ENCODE measurements at regions not wholly inside any gene's neighbourhood (a gene's known extent, or its start where the extent isn't known, plus 50 kb on each side); places are given as distances from the start of the nearest gene placed in this dataset.
A peak's percentile ranks its signal among the peaks of the same experiment; 100 is the strongest.

DNA sequence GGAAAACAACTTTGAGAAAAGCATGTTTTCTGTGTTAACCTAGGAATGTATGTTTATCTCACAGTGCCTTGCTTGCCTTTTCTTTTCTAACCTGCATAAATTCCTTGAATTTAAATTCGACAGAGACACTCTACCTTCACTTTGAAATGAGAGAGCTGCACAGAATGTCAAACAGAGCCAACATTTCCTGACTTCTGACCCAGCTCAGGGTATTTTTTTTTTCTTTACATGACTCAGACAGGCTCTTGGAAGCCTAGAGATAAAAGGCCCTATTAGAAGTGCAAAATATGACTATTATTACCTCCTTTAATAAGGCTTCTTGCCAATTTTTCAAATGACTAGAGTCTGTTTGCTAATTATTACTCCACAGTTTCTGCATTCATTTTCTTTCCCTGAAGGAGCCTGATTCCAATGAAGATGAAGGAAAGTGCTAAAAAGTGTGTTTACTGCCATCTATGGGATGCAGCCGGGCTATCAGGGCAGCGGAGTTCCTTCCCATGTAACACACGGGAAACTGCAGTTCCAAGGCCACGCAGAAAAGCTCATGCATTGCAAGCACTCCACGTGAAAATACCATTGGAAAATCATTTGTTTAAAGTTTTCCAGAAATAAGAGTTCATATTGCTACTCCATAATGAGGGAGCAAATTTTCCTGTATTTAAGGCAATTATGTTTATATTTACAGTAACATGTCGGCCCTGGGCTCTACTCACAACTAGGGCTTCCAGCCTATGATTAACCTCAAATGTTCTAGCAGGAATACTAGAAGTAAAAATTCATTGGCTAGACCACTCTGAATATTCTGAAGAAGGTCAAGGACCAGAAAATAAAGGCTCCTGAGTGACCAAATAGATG, 485.6 kb downstream of the ZSWIM6 start:
- TF ChIP-seq, protein P1, sequence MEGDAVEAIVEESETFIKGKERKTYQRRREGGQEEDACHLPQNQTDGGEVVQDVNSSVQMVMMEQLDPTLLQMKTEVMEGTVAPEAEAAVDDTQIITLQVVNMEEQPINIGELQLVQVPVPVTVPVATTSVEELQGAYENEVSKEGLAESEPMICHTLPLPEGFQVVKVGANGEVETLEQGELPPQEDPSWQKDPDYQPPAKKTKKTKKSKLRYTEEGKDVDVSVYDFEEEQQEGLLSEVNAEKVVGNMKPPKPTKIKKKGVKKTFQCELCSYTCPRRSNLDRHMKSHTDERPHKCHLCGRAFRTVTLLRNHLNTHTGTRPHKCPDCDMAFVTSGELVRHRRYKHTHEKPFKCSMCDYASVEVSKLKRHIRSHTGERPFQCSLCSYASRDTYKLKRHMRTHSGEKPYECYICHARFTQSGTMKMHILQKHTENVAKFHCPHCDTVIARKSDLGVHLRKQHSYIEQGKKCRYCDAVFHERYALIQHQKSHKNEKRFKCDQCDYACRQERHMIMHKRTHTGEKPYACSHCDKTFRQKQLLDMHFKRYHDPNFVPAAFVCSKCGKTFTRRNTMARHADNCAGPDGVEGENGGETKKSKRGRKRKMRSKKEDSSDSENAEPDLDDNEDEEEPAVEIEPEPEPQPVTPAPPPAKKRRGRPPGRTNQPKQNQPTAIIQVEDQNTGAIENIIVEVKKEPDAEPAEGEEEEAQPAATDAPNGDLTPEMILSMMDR (IDR thresholded peaks at IDR 0.05) = peak; percentile 19 to 69 (median 64)
- TF ChIP-seq POLR2A (IDR thresholded peaks at IDR 0.05) = no peak

Measured in body of pancreas (tissue), 4 donors.